SH-SY5Y (cell line): ENCODE measurements at regions not wholly inside any gene's neighbourhood (a gene's known extent, or its start where the extent isn't known, plus 50 kb on each side); places are given as distances from the start of the nearest gene placed in this dataset.

ENCODE experiments used
- GATA2 ChIP-seq: IDR thresholded peaks from 2 replicates; pipeline ENCODE4 v1.6.1; 2011; ENCODE audit warnings: mild to moderate bottlenecking, low read depth, low read length
- GATA3 ChIP-seq: IDR thresholded peaks from 2 replicates; pipeline ENCODE4 v1.6.1; 2011; ENCODE audit warnings: low read depth, mild to moderate bottlenecking, low read length, moderate library complexity

DNA sequence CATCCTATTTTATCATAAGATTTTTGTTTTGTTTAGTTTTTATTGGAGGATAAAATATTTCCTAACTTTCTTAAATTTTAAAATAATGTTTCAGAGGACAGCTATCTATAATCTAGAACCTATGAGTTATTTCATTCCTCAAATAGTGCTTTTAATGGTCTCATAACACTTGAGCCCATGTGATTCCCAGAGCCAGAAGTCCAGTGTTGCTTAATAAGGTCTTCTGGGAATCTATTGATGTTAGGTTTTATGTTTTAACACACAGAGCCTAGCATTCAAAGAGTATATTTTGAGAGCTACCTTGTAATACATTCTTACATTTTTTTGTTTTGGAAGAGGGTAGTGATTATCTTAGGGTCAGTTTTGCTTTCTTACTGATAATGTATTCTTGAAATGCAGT is 200.2 kb downstream of the CENPW start:
- no peak for TF ChIP-seq GATA2
- no peak for TF ChIP-seq GATA3
